Esophagus muscularis mucosa (tissue), 4 donors: ENCODE measurements at regions not wholly inside any gene's neighbourhood (a gene's known extent, or its start where the extent isn't known, plus 50 kb on each side); places are given as distances from the start of the nearest gene placed in this dataset.
"Not testable (repeated sequence)": the region's sequence is repeated elsewhere in the genome, so short reads cannot be mapped to it uniquely, and the experiment has no call there.

Source experiments
- CTCF ChIP-seq, 3 experiments: fragments of 200-600 bp in 2 of 3; fragments of 450-650 bp in 1 of 3; sonication (generic) in 2 of 3; IDR thresholded peaks; one replicate each; pipeline ENCODE4 v1.5.1; 2017 to 2019; ENCODE audit warnings: antibody characterized with exemption in 3 of 3, mild to moderate bottlenecking in 2 of 3, moderate library complexity in 1 of 3
- EP300 ChIP-seq: sonication (generic); formaldehyde crosslinking; IDR thresholded peaks from one replicate; pipeline ENCODE4 v1.6.1; 2017; ENCODE audit warnings: antibody characterized with exemption
- POLR2A ChIP-seq: fragments of 450-650 bp; IDR thresholded peaks from one replicate; pipeline ENCODE4 v1.6.1; 2017; ENCODE audit warnings: antibody characterized with exemption, moderate library complexity, mild to moderate bottlenecking, low read depth
- POLR2AphosphoS5 ChIP-seq, 2 donors: sonication (generic); formaldehyde crosslinking; IDR thresholded peaks; one replicate each; pipeline ENCODE4 v1.6.1; 2017; ENCODE audit warnings: antibody characterized with exemption in 2 of 2

GRCh38 chr2:131636704-131637308, 109.1 kb downstream of the CCDC74A start:
- not testable (repeated sequence) for TF ChIP-seq POLR2A; CTCF (IDR thresholded peaks at IDR 0.05); POLR2AphosphoS5 (IDR thresholded peaks at IDR 0.05); EP300
